Heart left ventricle (tissue), 13 donors: ENCODE measurements at regions not wholly inside any gene's neighbourhood (a gene's known extent, or its start where the extent isn't known, plus 50 kb on each side); places are given as distances from the start of the nearest gene placed in this dataset.

Experiments
- CTCF ChIP-seq, 12 donors: fragments of 200-600 bp; sonication (generic) in 4 of 12; IDR thresholded peaks; one replicate each; pipeline versions ENCODE4 v1.5.0 to v1.8.0; 2018 to 2022; ENCODE audit warnings: antibody characterized with exemption in 12 of 12, mild to moderate bottlenecking in 5 of 12
- POLR2A ChIP-seq, 2 donors: fragments of 450-650 bp; IDR thresholded peaks; one replicate each; pipeline ENCODE4 v1.6.1; 2017; ENCODE audit warnings: antibody characterized with exemption in 2 of 2, mild to moderate bottlenecking in 2 of 2, moderate library complexity in 2 of 2
- donor health status: ischemic (EF 13 %, LVEDD 7.1; RV severe dilation, severe dysfunction).
- donor health status: DM: no; HTN: yes; CAD: no.
- donor health status: DM: no; HTN: no; CAD: no.
- donor health status: ischemic (EF 25% LVEDD 6.9; RV normal size, moderate dysfunction).
- donor health status: ischemic (EF 25% LVEDD 5.7; RV mildly dilated, moderate dysfunction).
- donor health status: ischemic (EF 35%, LVEDD 5.7; RV mildly dilated, moderate dysfunction).
- donor health status: nonischemic (EF 11% LVEDD 7.7; RV severe dilation, severe dysfunction).
- donor health status: DM: yes; HTN: yes; CAD: no.
- donor health status: PGD.
- donor health status: ischemic (EF 29% LVEDD 5.4; RV normal size, mild dysfunction).
- donor health status: nonischemic (EF 23%, LVEDD 6.1; RV moderate dilation, normal function).

- TF ChIP-seq CTCF (IDR thresholded peaks at IDR 0.05) (no peak), POLR2A (IDR thresholded peaks at IDR 0.05) (no peak)
Measured at GRCh38 chr17:37848690-37849616, 75.3 kb upstream of the TBC1D3K start.
